HEK293 (cell line): ENCODE measurements at regions not wholly inside any gene's neighbourhood (a gene's known extent, or its start where the extent isn't known, plus 50 kb on each side); places are given as distances from the start of the nearest gene placed in this dataset.

Source experiments
- CTCF ChIA-PET: fragments of 350-600 bp; formaldehyde crosslinking; extraction: SDS; loops from one replicate; lab custom pipeline; 2021; ENCODE audit warnings: antibody characterized with exemption; lab: Yijun Ruan, JAX
- POLR2A ChIA-PET: fragments of 300-600 bp; formaldehyde crosslinking; extraction: SDS; loops from one replicate; lab custom pipeline; 2020; ENCODE audit warnings: antibody characterized with exemption, inconsistent platforms; lab: Yijun Ruan, JAX
- H3K27ac ChIP-seq: fragments of 200-500 bp; sonication (Bioruptor generic); 2 replicates; pipeline ENCODE4 v1.5.1; 2014; ENCODE audit warnings: low read depth, low read length, control low read depth, inconsistent platforms; ENCODE audit errors: extremely low read depth
- H3K36me3 ChIP-seq, 2 experiments: fragments of 200-500 bp in 1 of 2; sonication (Bioruptor generic) in 1 of 2; 1 replicate in 1 of 2; 2 replicates in 1 of 2; pipeline ENCODE4 v1.5.1; 2014 to 2017; ENCODE audit warnings: inconsistent platforms in 2 of 2, low read length in 2 of 2; ENCODE audit not compliant: control insufficient read depth in 2 of 2, insufficient read depth in 1 of 2
- H3K4me1 ChIP-seq: fragments of 200-500 bp; sonication (Bioruptor generic); 2 replicates; pipeline ENCODE4 v1.5.1; 2014; ENCODE audit warnings: mild to moderate bottlenecking, low read length, inconsistent platforms; ENCODE audit not compliant: control insufficient read depth, insufficient read depth
- H3K4me3 ChIP-seq: 2 replicates; pipeline ENCODE4 v1.5.1; 2011; ENCODE audit warnings: low read depth, mild to moderate bottlenecking, control low read depth, low read length, moderate library complexity
- H3K9me3 ChIP-seq: fragments of 200-500 bp; sonication (Bioruptor generic); 2 replicates; pipeline ENCODE4 v1.5.1; 2014; ENCODE audit warnings: low read depth, low read length, inconsistent platforms; ENCODE audit not compliant: control insufficient read depth, insufficient read depth
- KLF16 ChIP-seq: fragments of 450-650 bp; formaldehyde crosslinking; IDR thresholded peaks from 2 replicates; pipeline ENCODE4 v1.5.1; 2017; ENCODE audit warnings: missing biosample characterization, missing genetic modification characterization
- ZFP3 ChIP-seq: fragments of 450-650 bp; formaldehyde crosslinking; IDR thresholded peaks from 2 replicates; pipeline ENCODE4 v1.5.1; 2016; ENCODE audit warnings: low read depth, missing biosample characterization, missing genetic modification characterization
- ZNF16 ChIP-seq: fragments of 450-650 bp; formaldehyde crosslinking; IDR thresholded peaks from 2 replicates; pipeline ENCODE4 v1.5.1; 2016; ENCODE audit warnings: low read depth, missing biosample characterization, missing genetic modification characterization
- ZNF324 ChIP-seq: fragments of 450-650 bp; formaldehyde crosslinking; IDR thresholded peaks from 2 replicates; pipeline ENCODE4 v1.5.1; 2016; ENCODE audit warnings: missing biosample characterization, missing genetic modification characterization
- ZNF398 ChIP-seq: fragments of 450-650 bp; formaldehyde crosslinking; IDR thresholded peaks from 2 replicates; pipeline ENCODE4 v1.5.1; 2017; ENCODE audit warnings: missing biosample characterization, missing genetic modification characterization
- ZNF626 ChIP-seq: fragments of 450-650 bp; sonication (Bioruptor Pico); formaldehyde crosslinking; IDR thresholded peaks from 2 replicates; pipeline ENCODE4 v1.5.1; 2018; ENCODE audit warnings: missing biosample characterization, missing genetic modification characterization, inconsistent platforms
- ZSCAN18 ChIP-seq: fragments of 450-650 bp; formaldehyde crosslinking; IDR thresholded peaks from 2 replicates; pipeline ENCODE4 v1.5.1; 2016; ENCODE audit warnings: missing biosample characterization, missing genetic modification characterization
- ZXDB ChIP-seq: fragments of 450-650 bp; formaldehyde crosslinking; IDR thresholded peaks from 2 replicates; pipeline ENCODE4 v1.5.1; 2016; ENCODE audit warnings: missing biosample characterization, missing genetic modification characterization
- TF ChIP-seq, protein P1 (sequence below): fragments of 450-650 bp; formaldehyde crosslinking; IDR thresholded peaks from 2 replicates; pipeline ENCODE4 v1.5.1; 2017; ENCODE audit warnings: missing biosample characterization, missing genetic modification characterization
- TF ChIP-seq, protein P2 (sequence below): fragments of 450-650 bp; formaldehyde crosslinking; IDR thresholded peaks from 2 replicates; pipeline ENCODE4 v1.5.1; 2016; ENCODE audit warnings: missing biosample characterization, missing genetic modification characterization
- TF ChIP-seq, protein P3 (sequence below): fragments of 450-650 bp; formaldehyde crosslinking; IDR thresholded peaks from 2 replicates; pipeline ENCODE4 v1.5.1; 2016; ENCODE audit warnings: missing biosample characterization, missing genetic modification characterization
- TF ChIP-seq, protein P4 (sequence below): fragments of 450-650 bp; formaldehyde crosslinking; IDR thresholded peaks from 2 replicates; pipeline ENCODE4 v1.5.1; 2016; ENCODE audit warnings: missing biosample characterization, missing genetic modification characterization

DNA sequence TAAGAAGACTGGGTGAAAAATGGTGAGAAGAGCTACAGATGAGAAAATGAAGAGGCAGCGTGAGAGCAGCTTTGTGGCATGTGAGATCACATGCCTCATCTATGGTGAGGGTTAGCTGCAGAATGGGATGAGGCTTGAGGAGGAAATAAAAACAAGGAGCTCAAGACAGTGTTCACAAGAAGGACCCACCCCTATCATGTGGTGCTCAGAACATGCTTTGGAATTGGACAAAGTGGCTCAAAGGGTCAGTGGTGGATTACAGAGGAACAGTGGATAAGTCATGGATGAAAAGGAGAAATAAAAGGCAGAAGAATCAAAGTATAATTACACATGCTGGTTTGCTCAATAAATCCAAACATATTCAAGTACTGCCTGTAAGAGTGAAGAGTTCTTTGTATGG is 126.9 kb upstream of the UST start:
- Histone ChIP-seq H3K4me3 (no peak overlapping the region), H3K27ac (no peak overlapping the region), H3K4me1 (0 out of 2 replicates have a peak, but pooled peaks cover 3% of the 10 kb centered on the region), H3K9me3 (no peaks in the 10 kb centered on the region), H3K36me3 (no peaks in the 10 kb centered on the region)
- POLR2A ChIA-PET: interaction anchor here (0.6 kb wide), 1 partner anchor 314 kb away, joined by 5 read pairs; no protein-coding TSS in a partner anchor
- CTCF ChIA-PET: no interaction called here
- no peak for TF ChIP-seq ZNF626 (tag by site-specific recombination)
- no peak for TF ChIP-seq ZFP3 (tag by site-specific recombination)
- TF ChIP-seq, protein P1, sequence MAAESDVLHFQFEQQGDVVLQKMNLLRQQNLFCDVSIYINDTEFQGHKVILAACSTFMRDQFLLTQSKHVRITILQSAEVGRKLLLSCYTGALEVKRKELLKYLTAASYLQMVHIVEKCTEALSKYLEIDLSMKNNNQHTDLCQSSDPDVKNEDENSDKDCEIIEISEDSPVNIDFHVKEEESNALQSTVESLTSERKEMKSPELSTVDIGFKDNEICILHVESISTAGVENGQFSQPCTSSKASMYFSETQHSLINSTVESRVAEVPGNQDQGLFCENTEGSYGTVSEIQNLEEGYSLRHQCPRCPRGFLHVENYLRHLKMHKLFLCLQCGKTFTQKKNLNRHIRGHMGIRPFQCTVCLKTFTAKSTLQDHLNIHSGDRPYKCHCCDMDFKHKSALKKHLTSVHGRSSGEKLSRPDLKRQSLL (tag by site-specific recombination): no peak
- TF ChIP-seq ZNF324: no peak
- no peak for TF ChIP-seq ZNF16
- no peak for TF ChIP-seq ZXDB (tag by site-specific recombination)
- TF ChIP-seq ZNF398: no peak
- TF ChIP-seq, protein P2, sequence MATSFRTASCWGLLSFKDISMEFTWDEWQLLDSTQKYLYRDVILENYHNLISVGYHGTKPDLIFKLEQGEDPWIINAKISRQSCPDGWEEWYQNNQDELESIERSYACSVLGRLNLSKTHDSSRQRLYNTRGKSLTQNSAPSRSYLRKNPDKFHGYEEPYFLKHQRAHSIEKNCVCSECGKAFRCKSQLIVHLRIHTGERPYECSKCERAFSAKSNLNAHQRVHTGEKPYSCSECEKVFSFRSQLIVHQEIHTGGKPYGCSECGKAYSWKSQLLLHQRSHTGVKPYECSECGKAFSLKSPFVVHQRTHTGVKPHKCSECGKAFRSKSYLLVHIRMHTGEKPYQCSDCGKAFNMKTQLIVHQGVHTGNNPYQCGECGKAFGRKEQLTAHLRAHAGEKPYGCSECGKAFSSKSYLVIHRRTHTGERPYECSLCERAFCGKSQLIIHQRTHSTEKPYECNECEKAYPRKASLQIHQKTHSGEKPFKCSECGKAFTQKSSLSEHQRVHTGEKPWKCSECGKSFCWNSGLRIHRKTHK (tag by site-specific recombination): no peak
- TF ChIP-seq ZSCAN18 (tag by site-specific recombination): no peak
- no peak for TF ChIP-seq KLF16 (tag by site-specific recombination)

GRCh38 chr6:148620579-148621298 is 126.1 kb upstream of the UST start:
- POLR2A ChIA-PET: no interaction called here
- TF ChIP-seq, protein P3, sequence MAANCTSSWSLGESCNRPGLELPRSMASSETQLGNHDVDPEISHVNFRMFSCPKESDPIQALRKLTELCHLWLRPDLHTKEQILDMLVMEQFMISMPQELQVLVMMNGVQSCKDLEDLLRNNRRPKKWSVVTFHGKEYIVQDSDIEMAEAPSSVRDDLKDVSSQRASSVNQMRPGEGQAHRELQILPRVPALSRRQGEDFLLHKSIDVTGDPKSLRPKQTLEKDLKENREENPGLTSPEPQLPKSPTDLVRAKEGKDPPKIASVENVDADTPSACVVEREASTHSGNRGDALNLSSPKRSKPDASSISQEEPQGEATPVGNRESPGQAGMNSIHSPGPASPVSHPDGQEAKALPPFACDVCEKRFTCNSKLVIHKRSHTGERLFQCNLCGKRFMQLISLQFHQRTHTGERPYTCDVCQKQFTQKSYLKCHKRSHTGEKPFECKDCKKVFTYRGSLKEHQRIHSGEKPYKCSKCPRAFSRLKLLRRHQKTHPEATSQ (tag by site-specific recombination): no peak
- TF ChIP-seq, protein P4, sequence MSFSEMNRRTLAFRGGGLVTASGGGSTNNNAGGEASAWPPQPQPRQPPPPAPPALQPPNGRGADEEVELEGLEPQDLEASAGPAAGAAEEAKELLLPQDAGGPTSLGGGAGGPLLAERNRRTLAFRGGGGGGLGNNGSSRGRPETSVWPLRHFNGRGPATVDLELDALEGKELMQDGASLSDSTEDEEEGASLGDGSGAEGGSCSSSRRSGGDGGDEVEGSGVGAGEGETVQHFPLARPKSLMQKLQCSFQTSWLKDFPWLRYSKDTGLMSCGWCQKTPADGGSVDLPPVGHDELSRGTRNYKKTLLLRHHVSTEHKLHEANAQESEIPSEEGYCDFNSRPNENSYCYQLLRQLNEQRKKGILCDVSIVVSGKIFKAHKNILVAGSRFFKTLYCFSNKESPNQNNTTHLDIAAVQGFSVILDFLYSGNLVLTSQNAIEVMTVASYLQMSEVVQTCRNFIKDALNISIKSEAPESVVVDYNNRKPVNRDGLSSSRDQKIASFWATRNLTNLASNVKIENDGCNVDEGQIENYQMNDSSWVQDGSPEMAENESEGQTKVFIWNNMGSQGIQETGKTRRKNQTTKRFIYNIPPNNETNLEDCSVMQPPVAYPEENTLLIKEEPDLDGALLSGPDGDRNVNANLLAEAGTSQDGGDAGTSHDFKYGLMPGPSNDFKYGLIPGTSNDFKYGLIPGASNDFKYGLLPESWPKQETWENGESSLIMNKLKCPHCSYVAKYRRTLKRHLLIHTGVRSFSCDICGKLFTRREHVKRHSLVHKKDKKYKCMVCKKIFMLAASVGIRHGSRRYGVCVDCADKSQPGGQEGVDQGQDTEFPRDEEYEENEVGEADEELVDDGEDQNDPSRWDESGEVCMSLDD (tag by site-specific recombination): no peak
- Histone ChIP-seq H3K27ac (no peak overlapping the region), H3K4me3 (no peak overlapping the region), H3K9me3 (no peaks in the 10 kb centered on the region), H3K36me3 (no peaks in the 10 kb centered on the region), H3K4me1 (peaks cover 8% of the 10 kb centered on the region)
- CTCF ChIA-PET: interaction anchor here (0.5 kb wide), 1 partner anchor 12 kb away, joined by 4 read pairs; no protein-coding TSS in a partner anchor
